GM10266 (cell line): ENCODE measurements at regions not wholly inside any gene's neighbourhood (a gene's known extent, or its start where the extent isn't known, plus 50 kb on each side); places are given as distances from the start of the nearest gene placed in this dataset.

ENCODE experiments used
- DNase-seq: peaks from one replicate; pipeline ENCODE4 v3.0.0; 2012; ENCODE audit errors: extremely low spot score
- CTCF ChIP-seq: IDR thresholded peaks from 2 replicates; pipeline ENCODE4 v1.5.1; 2012; ENCODE audit warnings: mild to moderate bottlenecking, low read depth; ENCODE audit not compliant: control insufficient read depth, insufficient read depth; ENCODE audit errors: missing control alignments

DNA sequence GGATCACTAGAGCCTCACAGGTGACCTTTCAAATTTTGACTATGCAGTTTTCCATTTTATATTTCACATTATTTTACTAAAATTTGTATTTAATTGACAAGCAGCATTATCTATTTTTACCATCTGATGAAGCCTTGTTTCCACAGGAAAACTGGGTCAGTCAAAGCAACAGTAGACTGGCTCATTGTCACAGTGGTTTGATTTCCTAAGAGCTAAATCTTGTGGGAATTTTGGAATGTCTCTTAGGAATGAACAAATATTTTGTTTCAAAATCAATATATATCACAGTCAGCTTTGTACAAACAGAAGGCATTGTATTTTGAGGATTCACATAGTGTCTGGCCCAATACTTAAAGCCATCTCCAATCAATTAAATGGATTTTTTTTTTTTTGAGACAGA, 152.6 kb upstream of the RNPC3 start:
- no peak for TF ChIP-seq CTCF
- no peak for DNase-seq

DNA sequence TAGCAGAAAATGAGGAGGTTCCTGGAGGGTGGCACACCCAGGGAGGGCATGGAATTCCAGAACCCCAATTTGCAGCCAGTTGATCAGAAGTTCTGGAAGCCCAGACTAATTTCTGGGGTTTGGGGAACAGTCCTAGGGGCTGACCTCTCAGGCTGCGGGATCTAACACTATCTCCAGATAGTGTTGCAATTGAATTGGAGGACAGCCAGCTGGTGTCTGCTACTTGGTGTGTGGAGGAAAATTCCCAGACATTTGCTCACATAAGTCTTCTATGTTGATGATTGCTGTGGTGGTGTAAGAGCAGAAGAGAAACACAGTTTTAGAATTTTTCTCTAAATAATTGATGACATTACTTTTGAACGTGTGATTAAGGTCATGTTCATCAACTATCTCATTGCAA, 154.3 kb upstream of the RNPC3 start:
- no peak for DNase-seq
- TF ChIP-seq CTCF = no peak

GRCh38 chr1:103367186-103367585, 158.3 kb upstream of the RNPC3 start:
- TF ChIP-seq CTCF = no peak
- DNase-seq = no peak

DNA sequence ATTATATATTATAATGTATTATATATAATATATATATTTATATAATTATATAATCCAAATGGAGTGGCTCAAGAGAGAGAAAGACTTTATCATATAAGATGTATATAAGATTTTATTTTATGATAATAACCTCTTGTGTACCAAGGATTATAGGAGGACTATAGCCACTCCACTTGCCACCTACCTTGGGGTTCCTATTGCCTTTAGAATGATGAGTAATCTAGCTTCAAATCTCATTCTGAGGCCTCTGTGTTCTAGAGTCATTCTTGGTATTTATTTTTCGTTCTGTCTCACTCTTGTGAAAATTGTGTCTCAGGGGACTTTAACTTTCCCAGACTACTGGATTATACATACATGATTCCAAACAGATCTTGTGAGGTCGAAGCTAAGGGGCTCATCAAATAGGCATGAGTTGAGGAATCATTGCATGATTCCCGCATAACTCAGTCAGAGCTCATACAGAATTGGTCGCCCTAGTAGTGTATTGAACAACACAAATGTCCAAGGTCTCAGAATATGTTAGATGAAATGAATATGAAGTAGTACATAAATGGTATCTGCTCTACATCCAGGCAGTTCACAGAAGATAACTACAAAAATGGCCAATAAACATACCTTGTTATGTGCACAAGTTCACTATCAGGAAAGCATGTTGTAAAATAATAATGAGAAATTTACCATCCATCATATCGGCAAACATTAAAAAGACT, 159.5 kb upstream of the RNPC3 start:
- TF ChIP-seq CTCF = no peak
- DNase-seq = no peak

DNA sequence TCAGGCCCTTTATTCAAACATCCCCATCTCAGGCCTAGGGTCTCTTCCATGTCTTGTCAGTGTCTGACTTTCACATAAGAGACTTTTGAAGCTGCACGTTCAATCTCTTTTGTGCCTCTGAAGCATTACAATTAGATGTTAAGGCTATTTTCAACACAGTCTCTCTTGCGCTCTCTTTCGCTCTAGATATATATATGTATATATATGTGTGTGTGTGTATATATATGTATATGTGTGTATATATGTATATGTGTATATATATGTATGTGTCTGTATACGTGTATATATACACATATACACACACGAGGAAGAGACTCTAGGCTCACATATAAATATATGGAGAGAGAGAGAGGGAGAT, 162.5 kb upstream of the RNPC3 start:
- TF ChIP-seq CTCF = no peak

DNA sequence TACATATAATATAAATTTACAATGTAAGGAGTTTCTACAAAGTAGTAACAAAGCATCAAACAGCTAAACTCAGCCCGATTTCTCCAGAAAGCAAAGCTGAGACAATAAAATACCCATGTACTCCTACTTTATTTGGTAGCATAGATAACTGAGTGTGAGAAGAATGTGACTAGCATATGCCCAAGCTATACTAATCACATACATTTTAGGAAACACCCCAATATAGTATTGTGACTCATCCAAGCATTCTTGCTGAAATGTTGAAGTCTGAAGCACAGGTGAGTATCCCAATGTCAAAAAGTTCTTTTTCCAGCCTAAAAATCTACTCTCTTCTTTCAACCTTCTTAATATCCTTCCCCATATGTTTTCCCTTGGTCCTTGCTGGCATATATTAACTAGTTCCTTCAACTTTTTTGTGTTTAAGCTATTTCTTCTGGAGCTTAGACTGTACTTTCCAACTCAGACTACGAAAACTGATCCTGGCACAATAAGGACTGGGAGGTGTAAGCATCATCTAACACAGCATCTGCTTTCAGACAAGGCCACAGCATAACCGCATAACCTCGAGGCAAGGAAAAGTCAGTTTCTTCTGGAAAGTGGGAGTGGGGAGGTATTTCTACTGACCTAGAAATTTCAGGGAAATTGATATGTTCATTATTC, 163.0 kb upstream of the RNPC3 start:
- no peak for TF ChIP-seq CTCF
- no peak for DNase-seq

More for the DNA sequence above, 162.5 kb upstream of the RNPC3 start:
- DNase-seq = no peak

- no peak for DNase-seq
- TF ChIP-seq CTCF = no peak
Observed at GRCh38 chr1:103353391-103353790, 172.1 kb upstream of the RNPC3 start.
